Trophoblast cell (in vitro differentiated cells and primary cell): ENCODE measurements at regions not wholly inside any gene's neighbourhood (a gene's known extent, or its start where the extent isn't known, plus 50 kb on each side); places are given as distances from the start of the nearest gene placed in this dataset.

ENCODE experiments used
- DNase-seq, 2 donors: peaks; one replicate each; pipeline ENCODE4 v3.0.0-alpha.2; 2016
- H2AFZ ChIP-seq: 2 replicates; pipeline ENCODE4 v1.6.1; 2013; ENCODE audit warnings: low read length, moderate library complexity, mild to moderate bottlenecking; ENCODE audit not compliant: insufficient read depth, poor library complexity
- H2AK5ac ChIP-seq: 2 replicates; pipeline ENCODE4 v1.6.1; 2013; ENCODE audit warnings: mild to moderate bottlenecking, low read length
- H2BK120ac ChIP-seq: 2 replicates; pipeline ENCODE4 v1.6.1; 2013; ENCODE audit warnings: low read length, mild to moderate bottlenecking, moderate library complexity; ENCODE audit not compliant: insufficient read depth, poor library complexity
- H2BK12ac ChIP-seq: 2 replicates; pipeline ENCODE4 v1.6.1; 2013; ENCODE audit warnings: mild to moderate bottlenecking, low read length, moderate library complexity
- H2BK5ac ChIP-seq: 2 replicates; pipeline ENCODE4 v1.6.1; 2013; ENCODE audit warnings: low read length, low read depth, moderate library complexity, mild to moderate bottlenecking; ENCODE audit not compliant: poor library complexity
- H3K14ac ChIP-seq: 2 replicates; pipeline ENCODE4 v1.6.1; 2013; ENCODE audit warnings: mild to moderate bottlenecking, low read length
- H3K18ac ChIP-seq: 2 replicates; pipeline ENCODE4 v1.6.1; 2013; ENCODE audit warnings: mild to moderate bottlenecking, low read length
- H3K23ac ChIP-seq: 2 replicates; pipeline ENCODE4 v1.6.1; 2013; ENCODE audit warnings: low read length
- H3K27ac ChIP-seq: 2 replicates; pipeline ENCODE4 v1.5.1; 2013; ENCODE audit warnings: low read depth, mild to moderate bottlenecking, inconsistent platforms, low read length, moderate library complexity
- H3K27me3 ChIP-seq: 2 replicates; pipeline ENCODE4 v1.6.1; 2013; ENCODE audit warnings: inconsistent platforms, mild to moderate bottlenecking, low read length, moderate library complexity; ENCODE audit not compliant: insufficient read depth
- H3K36me3 ChIP-seq, 2 experiments: 1 replicate in 1 of 2; 2 replicates in 1 of 2; pipeline ENCODE4 v1.6.1; 2013; ENCODE audit warnings: low read length in 2 of 2, mild to moderate bottlenecking in 2 of 2, moderate library complexity in 1 of 2; ENCODE audit not compliant: insufficient read depth in 2 of 2, control insufficient read depth in 1 of 2
- H3K4ac ChIP-seq: 2 replicates; pipeline ENCODE4 v1.6.1; 2013; ENCODE audit warnings: low read depth, mild to moderate bottlenecking, low read length, moderate library complexity
- H3K4me1 ChIP-seq, 2 experiments: 1 replicate in 1 of 2; 2 replicates in 1 of 2; pipeline ENCODE4 v1.6.1; 2013; ENCODE audit warnings: low read length in 2 of 2, mild to moderate bottlenecking in 2 of 2, moderate library complexity in 1 of 2; ENCODE audit not compliant: insufficient read depth in 2 of 2, control insufficient read depth in 1 of 2
- H3K4me2 ChIP-seq: 2 replicates; pipeline ENCODE4 v1.6.1; 2013; ENCODE audit warnings: inconsistent platforms, mild to moderate bottlenecking, low read length, moderate library complexity
- H3K4me3 ChIP-seq: 2 replicates; pipeline ENCODE4 v1.5.1; 2013; ENCODE audit warnings: mild to moderate bottlenecking, low read depth, low read length, inconsistent platforms
- H3K79me1 ChIP-seq: one replicate; pipeline ENCODE4 v1.6.1; 2013; ENCODE audit warnings: low read length
- H3K79me2 ChIP-seq: 2 replicates; pipeline ENCODE4 v1.6.1; 2013; ENCODE audit warnings: low read length, mild to moderate bottlenecking; ENCODE audit not compliant: control insufficient read depth, insufficient read depth, poor library complexity
- H3K9ac ChIP-seq: 2 replicates; pipeline ENCODE4 v1.6.1; 2013; ENCODE audit warnings: mild to moderate bottlenecking, low read length
- H3K9me3 ChIP-seq: 2 replicates; pipeline ENCODE4 v1.6.1; 2013; ENCODE audit warnings: low read depth, mild to moderate bottlenecking, control low read depth, inconsistent platforms, low read length; ENCODE audit not compliant: insufficient read depth
- H4K12ac ChIP-seq: 2 replicates; pipeline ENCODE4 v1.6.1; 2013; ENCODE audit warnings: low read depth, mild to moderate bottlenecking, low read length, moderate library complexity
- H4K8ac ChIP-seq: 2 replicates; pipeline ENCODE4 v1.6.1; 2013; ENCODE audit warnings: low read depth, mild to moderate bottlenecking, low read length, moderate library complexity
- H4K91ac ChIP-seq: one replicate; pipeline ENCODE4 v1.6.1; 2013; ENCODE audit warnings: low read depth, mild to moderate bottlenecking, low read length, moderate library complexity
- WGBS: extraction: QIAGEN DNeasy Blood & Tissue Kit; methylation state at CpG from one replicate; pipeline ENCODE4 v1.1.7; 2013; ENCODE audit warnings: missing lambda C conversion rate; ENCODE audit not compliant: insufficient read length, insufficient coverage; ENCODE audit errors: extremely low coverage; 5-methylcytosine and 5-hydroxymethylcytosine counted together

DNA sequence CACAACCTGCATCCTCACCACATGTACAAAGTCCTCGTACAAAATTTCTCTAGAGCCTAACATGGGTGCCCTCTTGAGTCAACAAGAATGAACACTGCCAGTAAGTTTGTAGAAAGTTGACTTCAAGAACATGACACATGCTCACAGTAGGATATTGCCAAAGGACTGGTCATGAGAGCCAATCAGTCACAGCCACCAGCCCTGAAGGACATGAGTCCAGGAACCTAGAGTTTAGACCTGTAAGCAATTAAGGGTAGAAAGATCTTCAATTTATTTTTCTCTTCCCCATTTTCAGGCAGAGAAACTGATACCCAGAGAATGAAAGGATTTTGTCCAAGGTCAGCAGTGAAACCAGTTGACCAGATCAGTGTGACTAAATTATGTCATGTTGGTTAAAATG, 96.1 kb downstream of the MAFB start:
- WGBS = no CpG with 5 or more reads among the region's 1 CpG
- Histone ChIP-seq H2BK12ac (no peak overlapping the region), H2BK5ac (no peak overlapping the region)

DNA sequence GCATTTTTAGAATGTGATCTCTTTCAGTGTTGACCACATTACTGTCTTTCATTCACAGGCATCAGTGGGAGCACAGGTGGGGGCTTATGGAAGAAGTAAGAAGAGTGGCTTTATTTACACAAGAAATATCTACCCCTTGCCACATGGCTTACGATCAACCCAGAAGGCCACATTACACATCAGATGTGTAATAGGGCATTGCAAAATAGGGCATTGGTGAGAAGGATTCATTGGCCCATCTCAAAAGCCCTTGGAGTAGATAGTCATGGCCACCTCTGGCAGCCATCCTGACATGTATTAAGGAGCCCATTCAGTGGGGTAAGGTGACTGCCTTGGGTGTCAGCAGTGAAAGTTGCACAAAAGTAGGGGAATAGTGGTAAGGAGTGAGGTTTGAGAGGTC, 97.5 kb downstream of the MAFB start:
- H2BK120ac ChIP-seq = no peak overlapping the region
- peaks cover 4% of the 10 kb centered on the region for H3K9me3 ChIP-seq
- no peak overlapping the region for H2AK5ac ChIP-seq
- H4K91ac ChIP-seq = no peak overlapping the region
- H3K79me1 ChIP-seq = no peaks in the 10 kb centered on the region
- no peak overlapping the region for H3K27ac ChIP-seq
- no peak overlapping the region for H3K4ac ChIP-seq
- no peak overlapping the region for H4K12ac ChIP-seq
- no peak overlapping the region for H2BK5ac ChIP-seq
- no peak overlapping the region for H3K18ac ChIP-seq
- H3K14ac ChIP-seq = no peak overlapping the region
- no peak overlapping the region for H4K8ac ChIP-seq
- no peak overlapping the region for H3K9ac ChIP-seq
- no CpG with 5 or more reads among the region's 1 CpG for WGBS
- H3K36me3 ChIP-seq = no peaks in the 10 kb centered on the region
- no peaks in the 10 kb centered on the region for H3K27me3 ChIP-seq
- no peak overlapping the region for H3K23ac ChIP-seq
- no peaks in the 10 kb centered on the region for H3K4me1 ChIP-seq
- H3K4me2 ChIP-seq = no peak overlapping the region
- no peak overlapping the region for H2AFZ ChIP-seq
- H3K4me3 ChIP-seq = no peak overlapping the region
- no peak for DNase-seq
- no peak overlapping the region for H2BK12ac ChIP-seq
- H3K79me2 ChIP-seq = no peaks in the 10 kb centered on the region

More for the DNA sequence above, 96.1 kb downstream of the MAFB start:
- H3K36me3 ChIP-seq = no peaks in the 10 kb centered on the region
- no peaks in the 10 kb centered on the region for H3K79me2 ChIP-seq
- H2AK5ac ChIP-seq = no peak overlapping the region
- no peak overlapping the region for H2BK120ac ChIP-seq
- no peak for DNase-seq
- no peak overlapping the region for H3K23ac ChIP-seq
- no peak overlapping the region for H2AFZ ChIP-seq
- H3K4me3 ChIP-seq = no peak overlapping the region
- H4K91ac ChIP-seq = no peak overlapping the region
- H3K79me1 ChIP-seq = no peaks in the 10 kb centered on the region
- no peaks in the 10 kb centered on the region for H3K27me3 ChIP-seq
- H3K4me1 ChIP-seq = no peaks in the 10 kb centered on the region
- H3K4ac ChIP-seq = no peak overlapping the region
- no peak overlapping the region for H3K18ac ChIP-seq
- no peak overlapping the region for H3K14ac ChIP-seq
- H3K9me3 ChIP-seq = peaks cover 4% of the 10 kb centered on the region
- H4K8ac ChIP-seq = no peak overlapping the region
- no peak overlapping the region for H3K4me2 ChIP-seq
- no peak overlapping the region for H4K12ac ChIP-seq
- H3K9ac ChIP-seq = no peak overlapping the region
- H3K27ac ChIP-seq = no peak overlapping the region

DNA sequence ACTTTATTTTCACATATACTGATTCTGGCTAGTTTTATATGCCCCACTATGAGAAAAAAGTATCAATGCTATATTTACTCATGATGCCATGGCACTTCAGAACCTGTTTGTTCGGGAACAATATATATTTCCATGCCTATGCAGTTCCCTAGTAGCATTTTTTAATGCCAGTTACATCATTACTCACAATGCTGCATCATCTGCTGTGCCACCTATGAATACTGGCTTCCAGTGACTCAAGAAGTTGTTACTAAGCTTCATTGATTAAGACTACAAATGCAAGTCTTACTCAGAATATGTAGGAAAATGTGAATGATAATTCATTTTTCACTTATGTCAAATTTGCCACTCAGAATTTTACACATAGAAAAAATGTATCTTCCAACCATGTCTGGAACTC, 97.9 kb downstream of the MAFB start:
- Histone ChIP-seq H4K91ac (no peak overlapping the region), H3K14ac (no peak overlapping the region), H3K23ac (no peak overlapping the region), H2BK12ac (no peak overlapping the region), H2BK5ac (no peak overlapping the region), H3K79me1 (no peaks in the 10 kb centered on the region), H3K79me2 (no peaks in the 10 kb centered on the region), H3K27ac (no peak overlapping the region), H3K4me1 (no peaks in the 10 kb centered on the region), H2BK120ac (no peak overlapping the region), H3K9me3 (peaks cover 4% of the 10 kb centered on the region), H3K9ac (no peak overlapping the region), H4K12ac (no peak overlapping the region), H3K4ac (no peak overlapping the region), H2AK5ac (no peak overlapping the region), H2AFZ (no peak overlapping the region), H3K27me3 (no peaks in the 10 kb centered on the region), H3K4me2 (no peak overlapping the region), H4K8ac (no peak overlapping the region), H3K36me3 (no peaks in the 10 kb centered on the region), H3K18ac (no peak overlapping the region), H3K4me3 (no peak overlapping the region)
- no CpG with 5 or more reads among the region's 1 CpG for WGBS
- DNase-seq = no peak

DNA sequence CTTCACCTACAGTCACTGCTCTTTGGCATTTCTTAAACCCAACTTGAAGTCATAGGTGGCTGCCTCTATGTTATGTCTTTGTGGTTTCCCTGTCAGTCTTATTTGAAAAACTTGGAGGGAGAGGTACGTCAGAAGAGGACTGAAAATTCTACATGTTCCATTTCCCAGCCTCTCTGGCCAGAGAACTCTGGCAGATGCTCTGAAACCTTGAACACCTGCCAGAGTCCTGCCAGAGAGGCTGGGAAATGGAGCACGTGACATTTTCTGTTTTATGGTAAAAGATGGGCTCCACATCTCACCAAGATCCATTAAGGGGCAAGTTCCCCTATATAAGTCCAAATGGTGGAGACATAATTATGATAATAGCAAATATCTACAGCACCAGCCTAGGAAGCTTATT, 99.5 kb downstream of the MAFB start:
- Histone ChIP-seq H3K36me3 (no peaks in the 10 kb centered on the region), H4K12ac (no peak overlapping the region), H3K4ac (no peak overlapping the region), H3K27ac (no peak overlapping the region), H3K27me3 (no peaks in the 10 kb centered on the region), H3K9me3 (no peaks in the 10 kb centered on the region), H3K4me2 (no peak overlapping the region), H2BK5ac (no peak overlapping the region), H2BK120ac (no peak overlapping the region), H2BK12ac (no peak overlapping the region), H3K18ac (no peak overlapping the region), H4K91ac (no peak overlapping the region), H3K23ac (no peak overlapping the region), H4K8ac (no peak overlapping the region), H3K9ac (no peak overlapping the region), H3K4me3 (no peak overlapping the region), H2AFZ (no peak overlapping the region), H3K14ac (no peak overlapping the region), H3K4me1 (no peaks in the 10 kb centered on the region), H3K79me1 (no peaks in the 10 kb centered on the region), H2AK5ac (no peak overlapping the region), H3K79me2 (no peaks in the 10 kb centered on the region)
- WGBS = no CpG with 5 or more reads among the region's 2 CpGs
- DNase-seq = no peak
